HG02884 (cell line): ENCODE measurements at regions not wholly inside any gene's neighbourhood (a gene's known extent, or its start where the extent isn't known, plus 50 kb on each side); places are given as distances from the start of the nearest gene placed in this dataset.

ENCODE experiments used
- ATAC-seq: cut with Tn5 transposase; IDR thresholded peaks from one replicate; pipeline ENCODE4 v1.9.1; 2021; ENCODE audit warnings: mild to moderate bottlenecking, moderate library complexity; ENCODE audit not compliant: unreplicated experiment

- ATAC-seq = no peak
Measured at GRCh38 chr6:129967427-129967826, 51.0 kb upstream of the L3MBTL3 start.

- ATAC-seq = no peak
Measured at GRCh38 chr6:129966125-129966524, 52.3 kb upstream of the L3MBTL3 start.

DNA sequence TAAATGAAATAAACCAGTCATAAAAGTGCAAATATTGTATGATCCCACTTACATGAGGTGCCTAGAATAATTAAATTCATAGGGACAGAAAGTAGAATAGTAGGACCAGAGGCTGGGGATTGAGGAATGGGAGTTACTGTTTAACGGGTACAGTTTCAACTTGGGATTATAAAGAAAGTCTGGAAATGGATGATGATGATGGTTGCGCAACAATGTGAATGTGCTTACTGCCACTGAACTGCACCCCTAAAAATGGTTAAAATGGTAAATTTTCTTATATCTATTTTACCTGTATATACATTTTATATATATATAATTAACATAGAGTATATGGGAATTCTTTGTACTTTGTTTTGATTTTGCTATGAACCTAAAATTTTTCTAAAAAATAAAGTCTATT, 53.3 kb upstream of the L3MBTL3 start:
- no peak for ATAC-seq

- no peak for ATAC-seq
Measured at GRCh38 chr6:129959358-129959930, 58.9 kb upstream of the L3MBTL3 start.

GRCh38 chr6:129957941-129958898, 60.2 kb upstream of the L3MBTL3 start:
- no peak for ATAC-seq

GRCh38 chr6:129955584-129955983, 62.8 kb upstream of the L3MBTL3 start:
- no peak for ATAC-seq

- no peak for ATAC-seq
Measured at GRCh38 chr6:129954749-129955431, 63.5 kb upstream of the L3MBTL3 start.

GRCh38 chr6:129947797-129948196, 70.6 kb upstream of the L3MBTL3 start:
- no peak for ATAC-seq

DNA sequence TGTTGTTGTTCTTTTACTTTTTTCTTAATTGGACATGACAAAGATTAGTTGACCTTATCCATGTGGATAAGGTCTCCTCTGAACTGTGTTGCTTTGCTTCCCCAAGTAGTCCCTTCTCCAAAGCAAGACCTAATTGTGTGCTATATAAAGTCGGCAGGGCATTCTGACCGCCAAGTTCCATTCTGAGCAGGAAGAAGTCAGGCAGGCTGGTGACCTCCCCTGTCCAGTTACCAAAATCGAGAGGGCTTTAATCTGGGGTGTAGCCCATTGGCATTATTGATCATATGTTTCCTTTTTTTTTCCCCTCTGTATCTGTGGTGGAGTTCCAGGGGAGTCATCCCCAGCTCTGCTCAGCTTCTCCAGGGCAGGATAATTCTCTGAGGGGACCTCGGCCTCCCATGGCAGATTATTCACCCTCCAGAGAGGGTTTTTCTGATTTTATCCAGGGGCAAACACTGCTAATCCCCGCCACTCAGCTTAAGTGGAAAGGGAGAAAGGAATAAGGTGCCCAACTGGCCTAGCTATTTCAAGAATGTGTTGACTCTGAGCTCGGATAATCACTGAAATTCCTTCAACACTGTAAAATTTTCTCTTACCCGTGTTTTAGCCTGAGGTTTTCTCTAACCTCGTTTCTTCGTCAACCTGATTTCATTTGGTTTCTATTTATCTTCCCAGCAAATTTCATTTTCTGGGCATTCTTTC, 71.8 kb upstream of the L3MBTL3 start:
- no peak for ATAC-seq

DNA sequence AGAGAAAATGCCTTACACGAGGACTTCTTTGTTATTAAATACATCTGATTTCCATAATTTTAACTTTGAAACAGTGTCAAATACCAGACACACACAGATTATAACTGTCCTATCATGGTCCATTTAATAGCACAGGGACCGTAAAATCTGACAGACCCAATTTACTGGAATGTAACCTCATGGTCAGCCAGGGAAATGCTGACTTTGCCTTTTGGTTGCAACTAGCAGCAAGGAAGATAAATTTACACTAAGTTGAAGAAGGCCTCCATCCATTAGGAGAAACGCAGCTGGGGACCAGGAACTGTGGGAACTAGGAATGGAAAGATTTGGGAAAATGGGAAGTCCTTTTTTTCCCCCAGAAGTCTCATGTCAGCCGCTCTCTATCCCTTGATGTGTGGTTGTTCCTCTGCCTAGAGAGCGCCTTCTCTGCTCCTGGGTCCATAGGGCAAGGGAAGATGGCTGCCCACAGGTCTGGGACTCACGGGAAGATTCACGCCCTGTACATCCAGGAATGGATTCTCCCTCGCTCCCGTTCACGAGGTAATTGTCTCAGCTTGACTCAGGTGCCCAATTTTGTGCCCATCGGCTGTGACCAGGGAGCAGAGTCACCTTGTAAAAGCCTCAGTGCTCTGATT, 74.6 kb upstream of the L3MBTL3 start:
- ATAC-seq = no peak

- ATAC-seq = no peak
Measured at GRCh38 chr6:129940454-129941195, 77.8 kb upstream of the L3MBTL3 start.

- no peak for ATAC-seq
Measured at GRCh38 chr6:129938249-129939020, 77.3 kb upstream of the TMEM244 start.

DNA sequence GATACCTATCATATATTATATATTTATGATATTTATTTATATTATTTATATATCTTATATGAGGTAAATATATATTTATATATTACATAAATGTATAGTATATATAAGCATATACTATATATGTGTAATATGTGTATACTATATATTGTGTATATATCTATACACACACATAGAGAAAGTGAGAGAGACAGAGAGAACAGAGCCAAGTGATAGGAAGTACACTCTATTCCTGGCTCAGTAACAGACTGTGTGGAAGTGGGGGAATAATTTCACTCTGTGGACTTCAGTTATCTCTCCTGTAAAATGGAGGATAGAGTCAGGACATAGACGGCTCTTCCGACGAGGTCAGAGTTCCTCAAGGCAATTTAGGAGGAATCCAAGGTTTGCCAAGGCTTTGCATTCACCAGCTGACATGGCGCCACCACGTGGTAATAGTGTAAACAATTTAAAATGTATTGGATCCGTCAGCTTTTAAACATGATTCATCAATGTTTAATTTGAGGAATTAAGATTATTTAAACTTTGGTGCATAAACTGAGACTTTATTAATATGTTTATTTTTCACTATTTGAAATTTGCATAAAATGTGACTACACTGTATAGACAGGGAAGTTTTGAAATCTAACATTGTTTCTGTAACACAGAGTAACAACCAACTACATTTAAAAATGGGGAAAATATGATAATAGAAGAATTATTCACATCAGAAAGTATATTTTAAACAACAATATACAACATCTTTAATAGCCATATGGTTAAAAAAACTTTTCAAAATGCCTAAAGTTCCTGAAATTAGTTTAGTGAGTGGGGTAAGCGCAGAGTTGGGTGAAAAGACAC, 75.4 kb upstream of the TMEM244 start:
- peak; percentile 74 for ATAC-seq

DNA sequence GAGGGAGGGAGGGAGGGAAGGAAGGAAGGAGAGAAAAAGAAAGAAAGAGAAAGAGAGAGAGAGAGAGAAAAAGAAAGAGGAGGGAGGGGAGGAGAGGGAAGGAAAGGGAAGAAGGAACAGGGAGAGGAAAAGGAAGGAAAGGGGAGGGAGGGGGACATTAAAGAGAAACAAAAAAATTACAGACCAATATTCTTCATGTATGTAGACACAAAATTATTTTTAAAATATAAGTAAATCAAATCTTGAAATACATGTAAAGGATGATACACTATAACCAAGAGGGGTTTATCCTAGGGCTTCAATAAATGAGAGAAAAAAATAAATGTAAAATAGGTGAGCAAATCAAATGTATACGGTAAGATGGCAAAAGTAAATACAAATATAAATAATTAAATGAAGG, 71.2 kb upstream of the TMEM244 start:
- ATAC-seq = no peak

DNA sequence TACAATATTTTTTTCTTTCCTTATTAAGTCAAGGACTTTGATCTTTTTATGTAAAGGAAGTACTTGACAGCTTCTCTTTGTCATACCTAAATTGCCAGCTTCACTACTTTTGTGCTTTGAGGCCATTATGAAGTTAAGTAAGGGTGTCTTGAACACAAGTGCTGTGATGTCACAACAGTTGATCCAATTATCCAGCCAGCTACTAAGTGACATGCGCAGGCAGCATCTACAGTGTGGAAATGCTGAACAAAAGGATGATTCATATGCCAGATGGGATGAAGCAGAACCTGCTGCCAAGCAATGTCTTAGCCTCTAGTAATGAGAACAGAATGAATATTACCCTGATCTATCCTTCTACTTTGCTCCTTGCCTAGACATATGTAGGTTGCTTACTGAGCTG, 68.3 kb upstream of the TMEM244 start:
- no peak for ATAC-seq

DNA sequence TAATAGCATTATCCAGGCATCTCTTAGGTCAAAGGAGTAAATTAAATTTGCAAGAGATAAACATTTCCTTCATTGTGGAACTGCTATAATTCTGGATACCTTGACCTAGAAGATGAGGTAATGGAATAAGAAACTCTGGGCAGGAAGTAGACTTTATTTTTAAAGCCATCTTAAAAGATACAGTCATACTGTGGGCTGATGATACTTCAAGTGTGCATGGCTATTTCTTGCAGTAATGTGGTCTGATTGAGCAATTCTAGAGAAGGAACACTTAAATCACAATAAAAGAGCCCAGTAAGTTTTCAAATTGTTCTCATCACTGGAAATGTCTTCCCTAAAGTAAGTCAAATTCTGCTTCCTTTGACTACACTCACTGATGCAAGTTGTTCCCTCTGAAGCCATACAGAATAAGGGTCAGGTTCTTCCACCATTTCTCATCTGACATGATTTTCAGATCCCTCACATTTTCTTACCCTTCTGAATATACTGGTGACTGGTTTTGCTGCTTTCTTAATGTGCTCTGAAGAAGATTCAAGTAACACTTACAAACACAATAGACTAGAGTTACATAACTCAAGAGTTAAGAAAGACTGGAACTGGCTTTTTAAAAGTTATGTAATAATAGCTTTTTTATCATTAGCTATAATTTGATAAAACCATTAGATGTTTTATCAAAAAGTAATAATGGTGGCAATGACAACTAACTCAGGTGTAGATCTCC, 62.6 kb upstream of the TMEM244 start:
- ATAC-seq = no peak

DNA sequence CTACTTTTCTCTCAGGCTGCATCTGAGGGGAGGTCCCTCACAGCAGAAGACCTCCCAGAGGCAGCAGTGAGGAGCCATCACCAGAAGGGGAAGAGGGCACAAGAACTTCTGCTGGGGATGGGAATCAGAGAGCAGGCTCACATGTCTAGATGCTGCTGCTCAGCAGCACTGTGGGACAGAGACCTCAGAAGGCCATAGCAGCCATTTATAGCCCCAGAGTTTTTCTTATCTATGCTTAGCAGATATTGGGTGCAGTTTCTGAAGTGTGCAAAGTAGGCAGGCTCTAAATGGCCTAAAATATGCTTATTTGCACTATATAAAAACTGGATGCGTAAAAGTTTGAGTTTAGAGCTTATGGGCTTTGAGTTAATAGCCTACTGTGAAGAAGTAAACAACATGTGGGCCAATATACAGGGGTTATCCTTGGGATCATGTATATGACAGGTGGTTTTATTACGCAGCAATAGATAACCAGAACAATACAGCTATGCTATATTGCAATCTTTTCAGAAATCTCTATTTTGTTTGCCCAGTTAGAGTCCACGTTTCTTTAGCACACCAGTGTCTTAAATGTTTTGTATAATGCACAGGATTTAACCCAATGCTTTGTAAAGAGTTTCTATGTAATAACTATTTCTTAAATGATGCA, 60.2 kb upstream of the TMEM244 start:
- no peak for ATAC-seq
